Astrocyte (in vitro differentiated cells and primary cell): ENCODE measurements at regions not wholly inside any gene's neighbourhood (a gene's known extent, or its start where the extent isn't known, plus 50 kb on each side); places are given as distances from the start of the nearest gene placed in this dataset.
"Not testable (repeated sequence)": the region's sequence is repeated elsewhere in the genome, so short reads cannot be mapped to it uniquely, and the experiment has no call there.

ENCODE experiments used
- DNase-seq: peaks from one replicate; pipeline ENCODE4 v3.0.0-alpha.2; 2010; ENCODE audit warnings: low read depth
- FAIRE-seq: peaks from 2 replicates; lab custom pipeline; 2011; peaks lifted over from hg19 to GRCh38; lab: Jason Lieb, UNC
- H2AFZ ChIP-seq: 2 replicates; pipeline ENCODE4 v1.6.0; 2012; ENCODE audit warnings: low read depth, low read length, inconsistent platforms
- H3K27ac ChIP-seq: 2 replicates; pipeline ENCODE4 v1.5.1; 2011; ENCODE audit warnings: low read depth, low read length, inconsistent platforms
- H3K27me3 ChIP-seq: 2 replicates; pipeline ENCODE4 v1.6.0; 2011; ENCODE audit warnings: low read length, inconsistent platforms; ENCODE audit not compliant: insufficient read depth
- H3K36me3 ChIP-seq: 2 replicates; pipeline ENCODE4 v1.5.1; 2011; ENCODE audit warnings: low read length, inconsistent platforms; ENCODE audit not compliant: insufficient read depth
- H3K4me1 ChIP-seq: 2 replicates; pipeline ENCODE4 v1.5.1; 2011; ENCODE audit warnings: low read length, inconsistent platforms; ENCODE audit not compliant: insufficient read depth
- H3K4me2 ChIP-seq: 2 replicates; pipeline ENCODE4 v1.6.0; 2012; ENCODE audit warnings: low read length, inconsistent platforms
- H3K4me3 ChIP-seq: 2 replicates; pipeline ENCODE4 v1.5.1; 2011; ENCODE audit warnings: low read depth, mild to moderate bottlenecking, low read length, inconsistent platforms; ENCODE audit not compliant: insufficient read depth
- H3K79me2 ChIP-seq: 2 replicates; pipeline ENCODE4 v1.6.0; 2012; ENCODE audit warnings: mild to moderate bottlenecking, low read length, inconsistent platforms; ENCODE audit not compliant: insufficient read depth
- H3K9ac ChIP-seq: 2 replicates; pipeline ENCODE4 v1.6.0; 2012; ENCODE audit warnings: mild to moderate bottlenecking, low read length, inconsistent platforms
- H3K9me3 ChIP-seq: 2 replicates; pipeline ENCODE4 v1.5.1; 2012; ENCODE audit warnings: low read depth, mild to moderate bottlenecking, low read length, inconsistent platforms; ENCODE audit not compliant: insufficient read depth
- H4K20me1 ChIP-seq: 2 replicates; pipeline ENCODE4 v1.6.0; 2012; ENCODE audit warnings: low read length, inconsistent platforms; ENCODE audit not compliant: insufficient read depth
- H3K27ac Mint-ChIP-seq: one replicate; pipeline ENCODE4 v1.8.0; 2021; ENCODE audit warnings: mild to moderate bottlenecking, mixed read lengths; ENCODE audit not compliant: unreplicated experiment
- H3K27me3 Mint-ChIP-seq: one replicate; pipeline ENCODE4 v1.8.0; 2021; ENCODE audit warnings: low read depth, mixed read lengths; ENCODE audit not compliant: unreplicated experiment
- H3K36me3 Mint-ChIP-seq: one replicate; pipeline ENCODE4 v1.8.0; 2021; ENCODE audit warnings: low read depth, mixed read lengths; ENCODE audit not compliant: unreplicated experiment
- H3K4me1 Mint-ChIP-seq: one replicate; pipeline ENCODE4 v1.8.0; 2021; ENCODE audit warnings: low read depth, mixed read lengths; ENCODE audit not compliant: unreplicated experiment
- H3K4me3 Mint-ChIP-seq: one replicate; pipeline ENCODE4 v1.8.0; 2021; ENCODE audit warnings: mild to moderate bottlenecking, moderate library complexity, mixed read lengths; ENCODE audit not compliant: unreplicated experiment
- H3K9me3 Mint-ChIP-seq: one replicate; pipeline ENCODE4 v1.8.0; 2021; ENCODE audit warnings: mild to moderate bottlenecking, mixed read lengths; ENCODE audit not compliant: unreplicated experiment

GRCh38 chr1:149398527-149398926 lies 76.3 kb upstream of the NBPF19 start:
- DNase-seq, H3K79me2 ChIP-seq, H4K20me1 ChIP-seq, H3K27me3 ChIP-seq, H3K9me3 Mint-ChIP-seq, H3K9ac ChIP-seq, H3K27ac Mint-ChIP-seq, H3K36me3 ChIP-seq, H3K4me2 ChIP-seq, H3K4me1 Mint-ChIP-seq, H3K9me3 ChIP-seq, H3K27ac ChIP-seq, FAIRE-seq, H3K36me3 Mint-ChIP-seq, H2AFZ ChIP-seq, H3K4me1 ChIP-seq, H3K4me3 ChIP-seq, H3K27me3 Mint-ChIP-seq, H3K4me3 Mint-ChIP-seq: not testable (repeated sequence)

DNA sequence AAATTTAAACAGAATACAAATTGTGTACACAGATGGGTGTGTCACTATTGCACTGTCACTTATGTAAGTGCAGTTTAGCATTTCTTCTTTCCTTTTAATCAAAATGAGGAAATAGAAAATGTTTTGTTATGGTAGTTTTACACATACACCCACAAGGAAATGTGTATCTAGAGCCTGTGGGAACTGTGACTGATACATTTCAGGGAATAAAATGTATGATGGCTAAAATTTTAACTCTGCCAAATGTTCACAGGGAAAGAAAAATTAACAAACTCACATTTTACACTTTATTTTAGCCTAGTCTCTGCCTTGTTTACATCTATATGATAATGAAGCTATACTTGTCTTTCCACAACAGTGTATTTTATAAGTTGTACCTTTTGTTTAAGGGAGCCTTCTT lies 66.4 kb upstream of the NBPF19 start:
- not testable (repeated sequence) for H3K4me3 Mint-ChIP-seq, H3K27ac Mint-ChIP-seq

GRCh38 chr1:149415373-149415772 lies 59.5 kb upstream of the NBPF19 start:
- H3K36me3 ChIP-seq, H3K4me1 Mint-ChIP-seq, H3K27ac ChIP-seq, H3K79me2 ChIP-seq, DNase-seq, H3K27ac Mint-ChIP-seq, H3K36me3 Mint-ChIP-seq, H3K9ac ChIP-seq, H4K20me1 ChIP-seq, H3K4me3 ChIP-seq, H3K9me3 ChIP-seq, H3K27me3 Mint-ChIP-seq, FAIRE-seq, H3K4me2 ChIP-seq, H3K27me3 ChIP-seq, H3K9me3 Mint-ChIP-seq, H2AFZ ChIP-seq, H3K4me3 Mint-ChIP-seq, H3K4me1 ChIP-seq: not testable (repeated sequence)

More for the DNA sequence above, 66.4 kb upstream of the NBPF19 start:
- H3K27me3 Mint-ChIP-seq, H3K4me1 Mint-ChIP-seq, H2AFZ ChIP-seq, H3K4me3 ChIP-seq, H3K36me3 ChIP-seq, H3K36me3 Mint-ChIP-seq, H3K9me3 ChIP-seq, H4K20me1 ChIP-seq, DNase-seq, H3K9ac ChIP-seq, H3K9me3 Mint-ChIP-seq, H3K27me3 ChIP-seq, H3K4me2 ChIP-seq, FAIRE-seq, H3K4me1 ChIP-seq, H3K79me2 ChIP-seq, H3K27ac ChIP-seq: not testable (repeated sequence)

GRCh38 chr1:149418782-149419181 lies 56.1 kb upstream of the NBPF19 start:
- H3K4me1 Mint-ChIP-seq, FAIRE-seq: not testable (repeated sequence)

GRCh38 chr1:149423122-149423521 lies 51.7 kb upstream of the NBPF19 start:
- H3K4me1 ChIP-seq, H3K4me2 ChIP-seq, H3K36me3 ChIP-seq, H3K27ac ChIP-seq, H4K20me1 ChIP-seq, H3K27me3 Mint-ChIP-seq, H3K36me3 Mint-ChIP-seq, H3K27ac Mint-ChIP-seq, H3K27me3 ChIP-seq, H3K9me3 Mint-ChIP-seq, H3K4me3 ChIP-seq, DNase-seq, H3K9me3 ChIP-seq, H2AFZ ChIP-seq, H3K4me1 Mint-ChIP-seq, H3K9ac ChIP-seq, FAIRE-seq, H3K4me3 Mint-ChIP-seq, H3K79me2 ChIP-seq: not testable (repeated sequence)

More at GRCh38 chr1:149418782-149419181, 56.1 kb upstream of the NBPF19 start:
- H3K4me3 ChIP-seq, H3K4me2 ChIP-seq, H3K27ac Mint-ChIP-seq, H3K27ac ChIP-seq, H3K4me3 Mint-ChIP-seq, H3K9me3 Mint-ChIP-seq, H3K27me3 Mint-ChIP-seq, H2AFZ ChIP-seq, H3K79me2 ChIP-seq, H3K9ac ChIP-seq, H3K4me1 ChIP-seq, H3K27me3 ChIP-seq, H3K36me3 ChIP-seq, DNase-seq, H3K9me3 ChIP-seq, H3K36me3 Mint-ChIP-seq, H4K20me1 ChIP-seq: not testable (repeated sequence)
